GM19023 (cell line): ENCODE measurements at regions not wholly inside any gene's neighbourhood (a gene's known extent, or its start where the extent isn't known, plus 50 kb on each side); places are given as distances from the start of the nearest gene placed in this dataset.

Source experiments
- ATAC-seq: cut with Tn5 transposase; IDR thresholded peaks from one replicate; pipeline ENCODE4 v1.9.1; 2021; ENCODE audit warnings: mild to moderate bottlenecking, moderate library complexity; ENCODE audit not compliant: unreplicated experiment

DNA sequence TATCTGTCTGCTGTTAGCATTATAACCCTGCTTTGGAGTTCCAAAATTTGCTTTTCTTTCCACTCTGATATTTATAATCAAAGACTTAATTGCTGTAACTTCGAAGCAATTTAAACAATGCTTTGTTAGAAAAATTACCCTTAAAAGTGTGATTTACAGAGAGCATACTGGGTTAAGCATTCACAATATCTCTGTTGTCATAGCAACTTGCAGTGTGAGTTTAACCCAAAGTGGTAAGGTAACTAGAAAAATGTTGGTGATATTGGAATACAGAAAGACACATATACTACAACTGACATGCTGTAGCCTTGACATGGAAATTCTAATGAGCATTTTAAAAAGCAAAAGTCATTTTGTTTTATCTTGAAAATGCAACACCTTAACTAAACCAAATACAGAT lies 70.4 kb upstream of the SMLR1 start:
- ATAC-seq, result no peak

DNA sequence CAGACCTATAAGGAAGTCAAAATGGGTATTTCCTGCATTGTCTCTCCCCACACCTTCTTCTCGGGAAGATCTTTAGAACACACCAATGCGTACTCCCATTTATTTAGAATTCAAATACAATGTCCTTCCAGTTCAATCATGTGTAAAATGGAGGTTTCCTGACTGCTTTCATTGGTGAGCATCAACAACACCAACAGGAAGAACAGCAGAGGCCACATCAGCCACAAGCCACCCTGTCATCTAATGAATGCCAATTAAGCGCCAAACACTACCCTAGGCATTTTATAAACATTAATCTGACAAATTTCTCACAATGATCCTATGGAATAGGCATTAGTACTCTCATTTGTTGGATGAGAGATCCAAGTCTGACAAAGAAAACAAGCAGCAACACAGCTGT lies 68.4 kb upstream of the SMLR1 start:
- no peak for ATAC-seq

DNA sequence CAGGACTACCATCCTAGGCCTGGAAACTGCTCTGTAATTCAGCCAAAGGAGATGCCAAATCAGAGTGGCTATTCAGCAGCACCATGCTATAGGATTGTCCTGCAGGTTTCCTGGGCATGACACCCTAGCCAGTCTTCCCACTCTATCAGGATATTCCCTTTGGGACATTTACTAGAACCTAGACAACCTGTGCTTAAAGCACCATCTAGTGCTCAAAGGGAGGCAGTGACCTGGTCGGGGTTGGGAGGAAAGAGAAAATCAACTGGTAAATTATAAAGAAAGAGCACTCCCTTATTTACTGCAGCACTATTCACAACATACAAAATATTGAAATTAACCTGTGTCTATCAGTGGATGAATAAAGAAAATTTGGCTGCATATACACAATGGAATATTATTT lies 67.2 kb upstream of the SMLR1 start:
- ATAC-seq, result no peak

DNA sequence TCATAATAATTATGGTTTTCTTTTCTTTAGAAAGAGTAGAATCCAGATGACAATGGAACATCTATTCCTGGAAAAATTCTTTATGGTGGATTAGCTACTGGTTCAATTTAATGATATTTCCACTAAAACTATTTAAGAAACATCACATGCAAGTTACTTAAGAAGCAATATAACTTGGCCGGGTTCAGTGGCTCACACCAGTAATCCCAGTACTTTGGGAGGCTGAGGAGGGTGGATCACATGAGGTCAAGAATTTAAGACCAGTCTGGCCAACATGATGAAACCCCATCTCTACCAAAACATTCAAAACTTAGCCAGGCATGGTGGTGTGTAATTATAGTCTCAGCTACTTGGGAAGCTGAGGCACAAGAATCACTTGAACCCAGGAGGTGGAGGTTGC lies 65.9 kb upstream of the SMLR1 start:
- ATAC-seq, result no peak

DNA sequence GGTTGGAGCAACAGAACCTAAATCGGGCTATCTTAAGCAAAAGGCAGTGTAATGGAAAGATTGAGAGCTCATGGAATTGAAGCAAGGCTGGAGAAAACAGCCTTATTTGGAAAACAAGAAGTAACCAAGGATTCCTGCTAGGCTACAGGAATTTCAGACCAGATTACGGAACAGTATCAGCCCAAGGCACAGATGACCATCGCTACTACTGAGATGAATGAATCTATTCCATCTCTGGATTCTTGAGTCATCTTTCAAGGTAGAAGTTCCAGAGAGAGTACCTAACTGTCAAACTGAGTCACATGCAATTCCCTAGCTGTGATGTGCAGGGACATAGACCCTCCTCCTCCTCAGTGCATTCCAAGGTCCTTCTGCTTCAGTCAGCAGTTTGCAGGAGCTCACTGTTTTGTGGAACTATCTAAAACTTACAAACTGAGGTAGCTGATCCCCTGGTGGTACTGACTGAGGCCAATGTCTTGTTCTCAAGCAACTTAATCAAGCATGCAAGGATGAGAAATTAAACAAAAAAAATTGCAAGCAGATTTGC lies 62.0 kb upstream of the SMLR1 start:
- no peak for ATAC-seq

DNA sequence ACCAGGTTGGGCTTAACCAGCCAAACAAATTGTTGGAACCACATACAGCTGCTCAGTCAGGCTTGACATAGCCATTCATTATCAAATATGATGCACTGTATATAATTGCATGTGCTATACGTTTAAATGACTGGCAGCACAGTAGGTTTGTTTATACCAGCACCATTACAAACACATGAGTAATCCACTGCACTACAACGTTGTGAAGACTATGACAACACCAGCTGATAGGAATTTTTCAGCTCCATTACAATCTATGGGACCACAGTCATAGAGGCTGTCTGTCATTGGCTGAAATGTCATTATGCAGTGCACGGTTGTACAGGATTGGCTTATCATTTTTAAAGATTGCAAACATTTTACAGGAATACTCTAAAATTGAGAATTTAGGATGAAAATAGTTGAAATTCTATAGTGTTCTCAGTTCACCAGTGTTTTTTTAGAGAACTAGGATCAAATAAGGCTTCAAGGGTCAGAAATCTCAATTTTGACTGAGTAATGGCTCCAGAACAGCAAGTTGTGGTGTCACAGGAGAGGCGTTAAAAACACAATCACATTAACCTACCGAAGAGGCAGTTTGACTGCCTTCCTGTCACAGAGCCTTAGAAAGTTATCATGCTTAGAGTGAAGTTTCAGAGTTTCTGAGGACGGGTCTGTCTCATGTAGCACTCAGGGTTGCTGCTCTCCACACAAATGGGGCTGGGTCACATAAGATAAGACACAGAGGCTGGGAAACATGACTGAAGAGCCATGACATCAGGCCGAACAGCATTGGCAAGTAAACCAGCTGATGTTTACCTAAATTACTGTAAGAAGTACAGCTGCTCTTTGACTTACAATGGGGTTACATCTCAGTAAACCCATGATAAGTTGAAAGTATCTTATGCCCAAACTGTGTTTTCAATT lies 60.7 kb upstream of the SMLR1 start:
- no peak for ATAC-seq

DNA sequence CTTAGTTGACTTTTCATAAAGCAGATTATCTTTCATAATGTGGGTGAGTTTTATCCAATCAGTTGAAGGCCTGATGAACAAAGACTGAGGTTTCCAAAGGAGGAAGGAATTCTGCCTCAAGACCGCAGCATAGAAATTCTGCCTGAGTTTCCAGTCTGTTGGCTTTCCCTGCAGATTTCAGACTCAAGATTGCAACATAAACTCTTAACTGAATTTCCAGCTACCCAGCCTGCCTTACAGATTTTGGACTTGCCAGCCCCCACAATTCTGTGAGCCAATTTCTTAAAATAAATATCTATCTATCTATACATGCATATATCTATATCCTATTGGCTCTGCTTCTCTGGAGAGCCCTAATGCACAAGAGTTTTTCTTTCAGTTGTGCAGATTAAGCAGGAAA lies 57.3 kb upstream of the SMLR1 start:
- no peak for ATAC-seq

DNA sequence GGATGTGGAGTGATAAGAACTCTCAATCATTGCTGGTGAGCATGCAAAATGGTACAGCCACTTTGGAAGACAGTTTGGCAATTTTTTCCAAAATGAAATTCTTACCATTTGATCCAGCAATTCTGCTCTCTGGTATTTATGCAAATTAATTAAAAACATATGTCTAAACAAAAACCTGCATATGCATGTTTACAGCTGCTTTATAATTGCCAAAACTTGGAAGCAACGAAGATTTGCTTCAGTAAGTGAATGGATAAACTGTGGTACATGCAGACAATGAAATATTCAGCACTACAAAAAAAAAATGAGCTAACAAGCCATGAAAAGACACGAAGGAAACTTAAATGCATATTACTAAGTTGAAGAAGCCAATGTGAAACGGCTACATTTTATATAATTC lies 55.5 kb upstream of the SMLR1 start:
- ATAC-seq, result no peak

DNA sequence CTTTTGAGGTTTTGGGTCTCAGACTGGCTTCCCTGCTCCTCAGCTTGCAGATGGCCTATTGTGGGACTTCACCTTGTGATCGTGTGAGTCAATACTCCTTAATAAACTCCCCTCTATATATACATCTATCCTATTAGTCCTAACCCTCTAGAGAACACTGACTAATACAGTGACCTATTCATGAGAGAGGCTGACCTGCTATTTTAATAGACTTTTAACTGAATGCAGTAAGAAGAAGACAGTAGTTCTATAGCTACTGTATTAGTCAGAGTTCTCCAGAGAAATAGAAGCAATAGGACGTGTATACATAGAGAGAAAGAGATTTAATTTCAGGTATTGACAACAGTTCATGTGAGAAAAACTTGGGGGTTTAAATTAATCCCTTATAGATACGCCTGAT lies 53.3 kb upstream of the SMLR1 start:
- no peak for ATAC-seq

DNA sequence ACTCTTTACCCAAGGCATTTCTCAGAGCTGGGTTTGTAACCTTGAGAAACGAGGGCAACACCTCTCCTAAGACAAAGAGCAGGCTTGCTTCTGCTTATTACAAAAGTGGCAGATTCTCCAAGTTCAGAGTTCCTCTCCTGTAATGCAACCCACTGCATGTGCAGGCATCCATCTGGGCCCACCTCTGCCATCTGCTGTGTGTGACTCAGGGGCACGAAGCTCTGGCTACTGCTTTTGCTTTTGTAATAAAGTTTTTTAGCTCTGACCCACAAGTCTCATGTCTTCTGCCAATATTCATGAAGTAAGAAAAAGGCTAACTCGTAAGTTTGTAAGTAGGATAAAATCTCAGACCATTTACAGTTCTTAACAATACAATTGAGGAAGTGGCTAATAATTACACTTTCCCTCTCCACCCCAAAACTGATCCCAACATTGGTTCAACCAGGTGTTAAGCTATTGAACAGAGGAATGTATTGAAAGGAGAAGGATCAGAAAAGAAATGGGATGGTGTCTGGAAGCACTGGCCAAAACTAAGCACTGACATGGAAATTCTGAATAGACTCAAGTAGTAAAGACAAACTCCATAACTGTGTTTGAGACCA lies 51.7 kb upstream of the SMLR1 start:
- no peak for ATAC-seq

DNA sequence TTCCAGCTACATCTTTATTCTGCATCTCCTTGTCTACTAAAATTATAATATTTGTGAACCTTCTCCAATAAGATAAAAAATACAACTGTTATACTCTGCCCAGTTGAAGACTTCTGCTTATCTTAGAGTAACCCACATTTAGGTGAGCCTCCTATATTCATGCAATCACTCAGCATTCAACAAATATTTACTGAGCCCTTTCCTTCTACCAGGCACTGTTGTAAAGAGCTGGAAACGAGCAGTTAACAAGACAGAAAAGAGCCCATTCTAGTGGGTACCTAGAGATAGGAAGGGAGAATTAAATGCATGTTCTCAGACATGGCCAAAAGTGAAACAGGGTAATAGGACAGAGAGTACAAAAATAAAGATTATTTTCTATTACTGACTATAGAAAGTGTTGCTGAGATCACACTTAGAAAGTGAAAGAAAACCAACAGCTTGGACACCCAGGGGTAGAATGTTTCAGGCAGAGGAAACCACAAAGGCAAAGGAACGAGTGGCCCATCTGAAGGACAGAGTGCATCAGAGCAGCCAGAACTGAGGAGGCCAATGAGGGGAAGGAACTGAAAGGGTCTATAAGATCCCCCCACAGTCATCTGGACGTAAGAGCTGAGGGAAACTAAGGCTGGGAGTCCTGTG lies 50.8 kb upstream of the SMLR1 start:
- peak; percentile 90 for ATAC-seq
